Kidney epithelial cell (primary cell): ENCODE measurements at regions not wholly inside any gene's neighbourhood (a gene's known extent, or its start where the extent isn't known, plus 50 kb on each side); places are given as distances from the start of the nearest gene placed in this dataset.

ENCODE experiments used
- DNase-seq: peaks from one replicate; pipeline ENCODE4 v3.0.0-alpha.2; 2010; ENCODE audit warnings: low read depth
- H3K27me3 ChIP-seq: 2 replicates; pipeline ENCODE4 v1.6.0; 2011; ENCODE audit warnings: low read length; ENCODE audit not compliant: control insufficient read depth, insufficient read depth
- H3K36me3 ChIP-seq: 2 replicates; pipeline ENCODE4 v1.5.1; 2011; ENCODE audit warnings: low read length; ENCODE audit not compliant: control insufficient read depth, insufficient read depth
- H3K4me3 ChIP-seq: 2 replicates; pipeline ENCODE4 v1.5.1; 2011; ENCODE audit warnings: low read depth, mild to moderate bottlenecking, control low read depth, low read length
- TF ChIP-seq, protein P1 (sequence below): IDR thresholded peaks from 2 replicates; pipeline ENCODE4 v1.5.1; 2011; ENCODE audit warnings: mild to moderate bottlenecking, moderate library complexity, low read length, control low read depth, inconsistent platforms; ENCODE audit not compliant: insufficient read depth, poor library complexity, severe bottlenecking

DNA sequence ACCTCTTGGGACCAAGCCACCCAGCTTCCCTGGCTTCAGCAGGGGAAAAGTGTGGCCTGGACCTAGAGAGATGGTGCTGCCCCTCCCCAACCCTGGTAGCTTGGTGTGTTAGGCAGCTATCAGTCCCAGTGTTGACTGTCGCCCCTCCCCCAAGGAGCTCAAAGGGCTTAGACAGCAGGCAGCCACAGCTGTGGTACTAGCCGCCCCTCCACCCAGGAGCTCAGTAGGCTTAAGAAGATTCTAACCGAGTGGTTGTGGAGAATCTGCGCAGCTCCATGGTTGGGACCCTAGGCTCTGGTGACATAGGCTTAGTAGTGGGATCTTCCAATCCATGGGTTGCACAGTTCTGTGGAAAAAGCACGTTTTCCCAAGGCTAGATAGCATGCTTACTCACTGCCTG is 458.4 kb upstream of the LRRC4C start:
- TF ChIP-seq, protein P1, sequence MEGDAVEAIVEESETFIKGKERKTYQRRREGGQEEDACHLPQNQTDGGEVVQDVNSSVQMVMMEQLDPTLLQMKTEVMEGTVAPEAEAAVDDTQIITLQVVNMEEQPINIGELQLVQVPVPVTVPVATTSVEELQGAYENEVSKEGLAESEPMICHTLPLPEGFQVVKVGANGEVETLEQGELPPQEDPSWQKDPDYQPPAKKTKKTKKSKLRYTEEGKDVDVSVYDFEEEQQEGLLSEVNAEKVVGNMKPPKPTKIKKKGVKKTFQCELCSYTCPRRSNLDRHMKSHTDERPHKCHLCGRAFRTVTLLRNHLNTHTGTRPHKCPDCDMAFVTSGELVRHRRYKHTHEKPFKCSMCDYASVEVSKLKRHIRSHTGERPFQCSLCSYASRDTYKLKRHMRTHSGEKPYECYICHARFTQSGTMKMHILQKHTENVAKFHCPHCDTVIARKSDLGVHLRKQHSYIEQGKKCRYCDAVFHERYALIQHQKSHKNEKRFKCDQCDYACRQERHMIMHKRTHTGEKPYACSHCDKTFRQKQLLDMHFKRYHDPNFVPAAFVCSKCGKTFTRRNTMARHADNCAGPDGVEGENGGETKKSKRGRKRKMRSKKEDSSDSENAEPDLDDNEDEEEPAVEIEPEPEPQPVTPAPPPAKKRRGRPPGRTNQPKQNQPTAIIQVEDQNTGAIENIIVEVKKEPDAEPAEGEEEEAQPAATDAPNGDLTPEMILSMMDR, result no peak
- Histone ChIP-seq H3K4me3 (no peak overlapping the region), H3K27me3 (no peaks in the 10 kb centered on the region), H3K36me3 (no peaks in the 10 kb centered on the region)
- DNase-seq, result no peak

DNA sequence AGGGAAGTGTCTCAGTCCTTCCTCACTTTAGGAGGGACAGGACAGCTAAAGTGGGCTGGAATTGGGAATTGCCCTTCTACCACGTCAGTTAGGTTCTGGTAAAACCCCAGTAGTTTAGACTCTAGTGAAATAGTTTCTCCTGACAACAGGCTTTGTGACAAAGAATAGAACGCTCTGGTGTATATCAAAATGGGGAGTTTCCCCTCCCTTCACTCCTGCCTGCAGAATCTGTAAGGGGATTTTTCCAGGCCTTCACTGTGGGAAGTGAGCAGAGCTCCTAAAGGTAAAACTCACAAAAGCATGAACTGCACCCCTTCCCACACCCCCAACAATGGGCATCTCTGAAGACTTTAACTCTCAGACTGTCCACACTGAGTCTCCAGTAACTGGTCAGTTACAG is 460.9 kb upstream of the LRRC4C start:
- TF ChIP-seq, protein P1, result no peak

DNA sequence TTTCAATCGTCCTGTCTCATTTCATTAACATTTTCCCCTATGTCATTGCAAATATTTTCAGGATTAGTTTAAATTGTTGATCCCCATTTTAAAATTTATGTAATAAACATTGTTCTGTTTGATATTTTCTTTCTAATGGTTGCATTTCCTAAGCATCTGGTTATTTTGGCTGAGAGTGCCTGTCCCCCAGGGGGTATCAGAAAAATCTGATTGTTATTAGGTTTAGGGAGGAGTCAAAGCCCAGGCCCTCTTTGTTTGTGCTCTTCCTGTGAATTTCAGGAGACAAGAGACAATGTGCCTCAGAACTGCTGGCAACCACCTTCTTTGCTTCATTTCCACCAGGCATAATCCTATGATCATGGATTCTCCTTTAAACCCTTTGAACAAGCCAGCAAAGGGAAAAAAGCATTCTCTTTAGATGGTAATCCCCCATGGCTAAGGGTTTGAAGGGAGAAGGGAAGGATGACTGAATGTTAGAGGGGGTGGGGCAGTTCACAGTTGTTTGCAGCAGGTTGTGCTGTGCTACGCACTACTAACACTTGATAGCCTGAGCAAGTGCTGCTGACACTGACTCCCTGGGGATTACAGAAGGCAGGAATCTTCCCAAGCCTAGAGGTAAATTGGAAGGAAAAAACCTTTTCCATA is 462.4 kb upstream of the LRRC4C start:
- Histone ChIP-seq H3K27me3 (no peaks in the 10 kb centered on the region), H3K36me3 (no peaks in the 10 kb centered on the region), H3K4me3 (no peak overlapping the region)
- TF ChIP-seq, protein P1, result no peak
- no peak for DNase-seq

More for the DNA sequence above, 460.9 kb upstream of the LRRC4C start:
- Histone ChIP-seq H3K36me3 (no peaks in the 10 kb centered on the region), H3K4me3 (no peak overlapping the region), H3K27me3 (no peaks in the 10 kb centered on the region)
- DNase-seq, result no peak

DNA sequence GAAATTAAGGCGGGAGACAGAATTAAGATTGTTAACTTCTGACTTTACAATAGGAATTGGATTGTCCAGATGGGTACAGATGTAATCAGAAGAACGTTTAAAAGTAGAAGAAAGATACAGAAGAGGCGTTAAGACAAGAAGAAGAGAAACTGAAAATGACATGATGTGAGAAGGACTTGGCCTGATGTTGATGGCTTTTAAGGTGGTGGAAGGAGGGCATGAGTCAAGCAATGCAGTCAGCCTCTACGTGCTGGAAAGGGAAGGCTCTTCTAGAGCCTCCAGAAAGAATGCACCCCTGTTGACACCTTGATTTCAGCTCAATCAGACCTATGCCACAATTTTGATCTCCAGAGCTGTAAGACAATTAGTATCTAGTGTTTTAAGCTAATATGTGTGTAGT is 466.9 kb upstream of the LRRC4C start:
- TF ChIP-seq, protein P1, result no peak
- H3K4me3 ChIP-seq, result no peak overlapping the region
- H3K27me3 ChIP-seq, result no peaks in the 10 kb centered on the region
- H3K36me3 ChIP-seq, result no peaks in the 10 kb centered on the region
- DNase-seq, result no peak

DNA sequence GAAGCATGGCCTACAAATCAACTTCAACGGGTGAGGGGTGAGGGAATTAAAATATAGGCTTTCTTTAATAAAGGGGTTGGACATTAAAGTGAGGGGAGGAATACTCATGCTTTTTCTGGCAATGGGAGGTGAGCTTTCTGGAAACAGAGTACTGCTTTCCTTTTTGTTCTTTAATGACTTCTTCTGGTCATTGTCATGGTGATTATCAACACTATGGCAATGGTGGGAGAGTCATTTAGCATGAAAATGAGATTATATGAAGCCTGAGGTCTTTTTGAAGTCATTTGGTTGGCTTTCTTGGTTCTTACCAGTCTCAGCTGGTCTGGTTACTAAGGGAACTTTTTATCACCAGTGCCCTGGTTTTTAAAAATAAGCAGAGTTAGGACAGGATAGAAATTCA is 475.8 kb upstream of the LRRC4C start:
- Histone ChIP-seq H3K4me3 (no peak overlapping the region), H3K36me3 (no peaks in the 10 kb centered on the region), H3K27me3 (no peaks in the 10 kb centered on the region)
- DNase-seq, result no peak
- TF ChIP-seq, protein P1, result no peak

DNA sequence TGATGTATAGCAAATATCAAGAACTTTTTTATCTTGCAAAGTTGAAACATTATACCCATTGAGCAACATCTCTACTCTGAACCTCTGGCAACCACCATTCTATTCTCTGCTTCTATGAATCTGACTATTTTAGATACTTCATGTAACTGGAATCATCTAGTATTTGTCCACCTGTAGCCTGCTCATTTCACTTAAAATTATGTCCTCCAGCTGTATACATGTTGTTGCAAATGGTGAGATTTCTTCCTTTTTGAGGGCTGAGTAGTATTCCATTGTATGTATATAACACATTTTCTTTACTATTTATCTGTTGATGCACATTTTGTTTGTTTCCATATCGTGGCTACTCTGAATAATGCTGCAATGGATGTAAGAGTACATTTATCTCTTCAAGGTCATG is 476.3 kb upstream of the LRRC4C start:
- no peak overlapping the region for H3K4me3 ChIP-seq
- no peaks in the 10 kb centered on the region for H3K27me3 ChIP-seq
- no peak for DNase-seq
- TF ChIP-seq, protein P1, result no peak
- no peaks in the 10 kb centered on the region for H3K36me3 ChIP-seq
